Erythroblast (primary cell): ENCODE measurements at regions not wholly inside any gene's neighbourhood (a gene's known extent, or its start where the extent isn't known, plus 50 kb on each side); places are given as distances from the start of the nearest gene placed in this dataset.

ENCODE experiments used
- GATA1 ChIP-seq: IDR thresholded peaks from 2 replicates; pipeline ENCODE4 v1.6.1; 2011; ENCODE audit warnings: low read depth, mild to moderate bottlenecking, control low read depth, low read length, moderate library complexity
- POLR2A ChIP-seq: IDR thresholded peaks from 2 replicates; pipeline ENCODE4 v1.6.1; 2011; ENCODE audit warnings: mild to moderate bottlenecking, low read length

- TF ChIP-seq POLR2A (no peak), GATA1 (no peak)
Observed at GRCh38 chr19:33887891-33888290, 91.2 kb downstream of the KCTD15 start.
